ENCODE measurements at regions not wholly inside any gene's neighbourhood (a gene's known extent, or its start where the extent isn't known, plus 50 kb on each side); places are given as distances from the start of the nearest gene placed in this dataset.
"Not testable (repeated sequence)": the region's sequence is repeated elsewhere in the genome, so short reads cannot be mapped to it uniquely, and the experiment has no call there.

DNA sequence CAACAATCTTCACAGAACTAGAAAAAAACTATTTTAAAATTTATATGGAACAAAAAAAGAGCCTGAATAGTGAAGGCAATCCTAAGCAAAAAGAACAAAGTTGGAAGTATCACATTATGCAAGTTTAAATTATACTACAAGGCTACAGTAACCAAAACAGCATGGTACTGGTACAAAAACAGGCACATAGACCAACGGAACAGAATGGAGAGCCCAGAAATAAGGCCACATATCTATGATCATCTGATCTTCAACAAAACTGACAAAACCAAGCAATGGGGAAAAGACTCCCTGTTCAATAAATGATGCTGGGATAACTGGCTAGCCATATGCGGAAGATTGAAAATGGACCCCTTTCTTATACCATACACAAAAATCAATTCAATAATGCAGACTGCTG is 74.4 kb upstream of the RTN4 start:
- not testable (repeated sequence) for DNase-seq (ENCODE audit: low read depth)

DNA sequence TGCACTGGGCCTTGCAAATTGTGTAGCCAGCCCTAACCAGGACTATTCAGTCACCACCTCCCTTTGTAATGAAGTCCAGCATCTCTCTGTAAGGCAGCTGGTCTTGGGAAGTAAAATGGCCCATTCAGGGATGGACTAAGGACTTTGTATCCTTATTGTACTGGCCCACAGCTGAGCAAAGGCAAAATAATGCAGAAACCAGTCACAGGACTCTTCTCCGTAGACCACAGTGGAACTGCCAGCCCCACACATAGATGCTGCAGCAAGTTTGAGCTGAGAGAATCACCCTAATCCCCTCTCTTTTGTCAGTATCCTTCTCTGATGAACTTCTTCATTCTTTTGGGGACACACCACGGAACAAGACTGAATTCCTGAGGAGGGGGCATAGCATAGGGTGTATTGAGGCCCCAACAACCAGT is 73.6 kb upstream of the RTN4 start:
- no peak for DNase-seq (ENCODE audit: low read depth)

DNA sequence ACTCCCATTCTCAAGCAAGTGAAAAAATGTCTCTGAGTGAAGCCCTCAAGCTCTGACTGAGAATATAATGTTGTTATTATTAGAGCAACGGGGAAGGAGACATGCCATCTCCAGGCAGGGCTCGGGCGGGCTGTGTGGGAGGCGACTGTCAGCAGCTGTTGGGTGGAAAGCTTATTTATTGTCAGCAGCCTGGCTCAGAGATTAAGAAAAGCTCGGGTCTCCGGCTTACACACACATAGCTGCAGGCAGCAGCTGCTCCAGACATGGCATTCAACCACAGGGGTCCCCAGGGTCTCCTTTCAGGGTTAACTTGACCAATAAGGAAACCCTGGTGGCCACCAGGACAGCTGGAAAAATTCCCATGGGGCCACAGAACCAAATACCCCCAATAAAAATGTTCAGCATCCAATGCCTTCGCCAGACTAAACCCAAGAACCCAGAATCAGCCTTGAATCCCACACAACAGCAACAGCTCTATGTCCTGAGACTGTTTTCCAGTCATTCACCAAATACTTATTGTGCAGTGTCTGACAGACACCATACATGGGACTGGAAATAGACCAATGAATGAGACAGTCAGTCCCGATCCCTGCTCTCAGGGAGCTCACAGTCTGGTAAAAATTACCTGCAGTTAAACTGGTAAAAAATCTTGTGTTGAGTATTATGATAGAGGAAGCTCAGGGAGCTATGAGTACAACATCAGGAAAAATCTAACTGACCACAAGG is 70.5 kb upstream of the RTN4 start:
- no peak for DNase-seq (ENCODE audit: low read depth)

DNA sequence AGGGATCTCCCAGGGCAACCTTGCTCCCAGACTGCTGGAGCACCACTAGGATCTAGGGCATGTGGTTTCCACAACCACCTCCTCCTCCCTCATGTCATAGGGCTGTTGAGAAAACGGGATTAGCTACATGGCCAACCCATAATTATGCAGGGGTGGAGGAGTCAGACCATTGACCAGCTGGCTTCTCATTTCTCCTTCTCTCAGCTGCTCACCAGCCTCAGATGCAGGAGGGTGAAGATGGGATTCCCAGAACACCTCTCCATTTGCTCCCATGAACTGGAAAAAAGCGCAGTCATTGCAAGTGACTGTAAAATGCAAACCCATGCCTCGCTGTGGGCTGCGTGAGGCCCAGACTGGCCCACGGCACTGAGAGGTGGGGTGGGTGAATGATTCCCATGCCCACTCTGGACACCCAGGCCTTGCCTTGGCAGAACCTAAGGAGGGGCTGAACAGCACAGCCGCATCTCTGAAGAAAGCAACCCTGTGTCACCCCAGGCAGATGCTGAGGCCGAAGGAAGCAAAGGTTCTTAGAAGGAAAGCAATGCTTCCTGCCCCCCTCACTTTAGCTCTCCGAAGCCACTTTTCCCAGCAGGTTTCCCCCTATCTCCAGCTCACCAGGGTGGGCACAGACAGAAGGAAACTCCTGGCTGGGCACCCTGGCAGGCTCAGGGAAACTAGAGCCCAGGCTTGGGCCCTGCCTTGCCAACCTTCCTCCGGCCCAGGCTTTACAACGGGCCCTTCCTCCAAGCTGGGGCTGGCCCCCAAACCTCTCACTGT is 69.6 kb upstream of the RTN4 start:
- peak; percentile 73 for DNase-seq (ENCODE audit: low read depth)

DNA sequence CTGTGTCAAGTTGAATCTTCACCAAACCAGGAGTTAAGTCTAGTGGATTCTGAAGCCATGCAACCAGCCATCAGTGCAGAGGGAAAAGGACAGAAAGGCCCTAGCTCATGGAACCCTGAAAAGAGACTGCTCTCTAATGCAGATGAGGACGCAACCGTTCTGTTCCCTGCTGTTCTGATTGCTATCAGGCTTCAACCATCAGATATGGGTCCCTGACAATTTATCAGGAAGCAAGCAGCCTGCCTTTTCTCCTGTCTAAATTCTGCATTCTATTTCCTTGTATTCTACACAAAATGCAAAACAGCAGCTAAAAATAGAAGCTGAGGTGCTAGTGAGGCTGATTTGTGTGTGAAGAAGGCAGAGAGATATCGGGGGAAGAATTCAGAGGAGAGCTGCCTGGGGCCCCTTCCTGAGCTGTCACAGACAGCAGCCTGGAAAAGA is 68.4 kb upstream of the RTN4 start:
- no peak for DNase-seq (ENCODE audit: low read depth)

DNA sequence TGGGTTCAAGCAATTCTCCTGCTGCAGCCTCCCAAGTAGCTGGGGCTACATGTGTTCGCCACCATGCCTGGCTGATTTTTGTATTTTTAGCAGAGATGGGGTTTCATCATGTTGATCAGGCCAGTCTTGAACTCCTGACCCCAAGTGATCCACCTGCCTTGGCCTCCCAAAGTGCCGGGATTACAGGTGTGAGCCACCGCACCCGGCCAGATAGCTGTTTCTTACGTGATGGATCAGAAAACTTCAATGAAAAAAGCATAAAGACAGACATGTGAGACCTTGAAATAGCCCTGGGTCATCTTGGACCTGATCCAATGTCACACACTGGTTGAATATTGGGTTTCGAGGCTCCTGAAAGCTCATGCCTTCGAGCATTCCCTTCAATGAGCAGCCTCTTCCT is 66.7 kb upstream of the RTN4 start:
- DNase-seq (ENCODE audit: low read depth), result no peak

DNA sequence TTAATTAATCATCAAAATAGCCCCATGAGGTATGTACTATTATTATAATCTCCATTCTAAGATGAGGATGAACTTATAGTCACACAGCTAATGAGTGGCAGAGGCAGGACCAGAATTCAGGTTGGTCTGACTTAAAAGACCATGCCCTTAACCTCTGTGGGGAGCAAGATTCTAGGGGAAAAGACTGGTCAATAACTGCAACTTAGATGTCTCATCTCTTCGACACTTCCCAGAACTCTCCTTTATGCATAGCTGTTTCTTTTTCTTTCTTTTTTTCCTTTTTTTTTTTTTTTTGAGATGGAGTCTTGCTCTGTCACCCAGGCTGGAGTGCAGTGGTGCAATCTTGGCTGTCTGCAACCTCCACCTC is 66.3 kb upstream of the RTN4 start:
- DNase-seq (ENCODE audit: low read depth), result no peak

DNA sequence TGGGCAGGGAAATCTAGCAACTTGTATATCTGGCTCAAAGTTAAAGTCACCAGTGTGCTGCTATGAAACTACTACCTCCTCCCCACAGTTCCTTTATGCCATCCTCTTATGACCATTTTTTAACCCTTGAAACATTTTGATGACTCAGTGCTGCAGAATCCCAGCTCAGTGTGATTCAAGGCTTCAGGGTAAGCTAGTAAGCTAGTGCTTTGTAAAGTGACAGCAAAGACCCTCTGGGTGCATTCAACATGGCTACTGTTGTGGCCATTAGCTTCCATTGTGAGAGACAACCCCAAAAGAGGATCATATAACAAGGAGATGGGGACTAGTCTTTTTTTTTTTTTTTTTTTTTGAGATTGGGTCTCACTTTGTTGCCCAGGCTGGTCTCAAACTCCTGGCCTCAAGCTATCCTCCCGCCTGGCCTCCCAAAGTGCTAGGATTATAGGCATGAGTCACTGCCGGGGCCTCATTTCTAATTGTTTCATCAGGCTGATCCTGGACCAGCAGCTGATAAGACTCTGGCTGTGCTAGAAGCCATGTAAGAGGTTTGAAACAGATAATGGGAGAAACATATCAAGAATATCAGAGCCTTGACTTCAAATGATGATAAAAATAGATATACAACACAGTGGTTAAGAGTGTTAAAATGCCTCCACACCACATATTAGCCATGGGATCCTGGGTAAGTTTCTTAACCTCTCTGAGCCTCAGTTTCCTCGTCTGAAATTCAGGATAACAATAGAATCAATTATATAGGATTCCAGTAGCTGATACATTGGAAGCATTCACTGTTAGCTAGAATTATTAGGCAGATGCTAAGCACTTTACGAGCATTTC is 65.7 kb upstream of the RTN4 start:
- DNase-seq (ENCODE audit: low read depth), result peak; percentile 24

DNA sequence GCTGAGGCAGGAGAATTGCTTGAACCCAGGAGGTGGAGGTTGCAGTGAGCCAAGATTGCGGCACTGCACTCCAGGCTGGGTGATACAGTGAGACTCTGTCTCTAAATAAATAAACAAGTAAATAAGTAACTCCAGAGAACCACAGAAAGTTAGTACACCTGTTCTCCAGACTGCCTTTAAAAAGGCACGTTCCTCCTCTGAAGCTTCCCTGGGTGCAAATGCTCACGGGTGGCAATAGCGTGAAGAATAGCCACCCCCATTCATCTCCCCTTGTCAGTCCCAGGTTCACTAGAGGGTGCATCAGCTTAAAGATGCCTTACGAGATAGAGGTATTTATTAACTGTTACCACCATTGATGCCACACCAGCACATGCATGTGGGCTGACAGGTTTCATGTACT is 64.3 kb upstream of the RTN4 start:
- no peak for DNase-seq (ENCODE audit: low read depth)

DNA sequence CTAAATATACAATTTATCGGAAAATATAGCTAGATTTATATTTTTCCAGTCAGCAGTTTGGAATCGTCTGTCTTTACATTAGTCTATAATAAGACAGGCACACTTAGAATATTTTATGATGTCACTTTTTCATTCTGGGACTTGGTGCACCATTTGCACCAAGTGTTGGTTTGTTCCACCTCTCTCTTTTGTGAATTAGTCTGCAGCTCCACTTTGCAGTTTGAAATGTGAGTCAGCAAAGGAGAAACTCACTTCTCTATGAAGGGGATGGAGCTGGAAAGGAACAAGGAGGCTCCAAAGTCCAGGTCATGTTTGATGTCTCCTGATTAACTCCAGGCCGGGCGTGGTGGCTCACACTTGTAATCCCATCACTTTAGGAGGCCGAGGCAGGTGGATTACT is 63.8 kb upstream of the RTN4 start:
- DNase-seq (ENCODE audit: low read depth), result no peak

DNA sequence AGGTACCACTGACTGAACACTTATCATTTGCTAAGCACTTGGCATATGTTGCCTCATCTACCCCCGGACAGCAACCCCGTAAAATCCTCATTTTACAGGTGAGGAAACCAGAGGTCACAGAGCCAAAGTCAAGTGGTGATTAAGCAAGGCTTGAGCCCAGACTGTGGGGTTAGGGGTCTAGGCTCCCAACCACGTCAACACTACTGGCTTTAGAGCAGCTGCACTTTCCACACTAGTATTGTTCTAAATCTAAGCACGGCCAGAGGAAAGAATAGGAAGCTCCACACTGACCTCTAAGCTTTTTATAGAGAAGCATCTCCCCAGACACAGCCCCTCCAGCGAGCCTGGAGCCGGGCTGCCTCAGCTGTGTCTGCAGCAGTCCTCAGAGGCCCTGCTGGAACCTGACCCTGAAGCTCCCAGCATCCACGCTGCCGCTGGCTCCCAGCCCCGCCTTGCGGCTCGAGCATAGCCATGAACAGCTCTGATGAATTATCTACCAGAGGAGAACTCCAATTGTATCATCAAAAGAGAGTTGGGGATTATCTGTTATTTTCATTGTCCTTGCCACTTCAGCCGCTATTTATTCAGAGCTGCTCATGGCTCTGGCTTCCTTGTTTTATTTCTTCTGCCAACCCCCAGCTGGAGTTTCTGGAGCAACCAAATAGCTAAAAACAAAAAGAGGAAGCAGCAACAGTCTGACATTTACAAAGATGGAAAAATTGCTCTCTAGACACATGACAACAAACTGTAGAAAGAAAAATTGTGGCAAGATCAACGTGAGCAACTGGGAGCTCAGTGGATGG is 62.2 kb upstream of the RTN4 start:
- peak; percentile 75 for DNase-seq (ENCODE audit: low read depth)

DNA sequence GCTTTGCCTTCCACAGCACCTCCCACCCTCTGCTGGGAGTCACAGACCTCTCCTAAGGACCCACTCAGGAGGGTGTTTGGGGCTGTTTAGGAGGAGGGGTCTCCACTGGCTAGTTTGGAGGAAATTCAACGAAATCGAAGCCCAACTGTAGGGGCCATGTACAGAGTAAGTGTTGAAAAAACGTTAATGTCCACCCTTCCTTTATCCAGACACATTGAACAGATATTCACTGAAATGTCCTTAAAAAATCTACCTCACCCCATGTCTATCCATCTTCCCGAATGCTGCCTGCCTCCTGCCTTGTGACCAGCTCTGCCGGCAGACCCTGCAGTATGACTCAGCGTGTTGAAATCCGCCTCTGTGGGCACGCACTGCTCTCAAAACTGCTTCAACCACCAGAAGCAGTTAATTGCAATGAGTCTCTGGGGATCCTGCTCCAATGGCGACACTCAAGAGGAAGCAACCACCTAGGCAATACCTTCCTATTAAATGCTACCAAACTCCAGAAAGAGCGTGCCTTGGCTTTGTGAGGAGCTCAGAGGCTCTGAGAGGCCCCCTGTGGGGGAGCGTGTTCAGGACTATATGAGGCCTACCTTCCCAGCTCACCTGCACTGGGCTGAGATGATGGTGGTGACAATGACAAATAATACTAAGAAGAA is 61.4 kb upstream of the RTN4 start:
- peak; percentile 95 for DNase-seq (ENCODE audit: low read depth)

DNA sequence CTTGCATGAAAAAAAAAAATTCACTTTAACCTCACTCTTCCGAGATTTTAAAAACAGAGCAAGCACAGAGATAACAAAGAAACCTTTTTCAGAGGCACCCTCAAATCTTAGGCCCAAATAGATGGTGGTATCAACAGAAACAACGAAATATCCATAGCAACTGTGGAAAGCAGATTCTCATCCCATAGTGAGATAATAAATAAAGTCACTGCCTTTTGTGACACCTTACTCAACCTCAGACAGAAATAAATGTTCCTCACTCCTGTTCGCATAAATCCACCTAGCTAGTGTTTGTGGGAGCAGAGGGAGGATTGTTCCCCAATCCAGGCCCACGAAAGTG is 60.9 kb upstream of the RTN4 start:
- no peak for DNase-seq (ENCODE audit: low read depth)

DNA sequence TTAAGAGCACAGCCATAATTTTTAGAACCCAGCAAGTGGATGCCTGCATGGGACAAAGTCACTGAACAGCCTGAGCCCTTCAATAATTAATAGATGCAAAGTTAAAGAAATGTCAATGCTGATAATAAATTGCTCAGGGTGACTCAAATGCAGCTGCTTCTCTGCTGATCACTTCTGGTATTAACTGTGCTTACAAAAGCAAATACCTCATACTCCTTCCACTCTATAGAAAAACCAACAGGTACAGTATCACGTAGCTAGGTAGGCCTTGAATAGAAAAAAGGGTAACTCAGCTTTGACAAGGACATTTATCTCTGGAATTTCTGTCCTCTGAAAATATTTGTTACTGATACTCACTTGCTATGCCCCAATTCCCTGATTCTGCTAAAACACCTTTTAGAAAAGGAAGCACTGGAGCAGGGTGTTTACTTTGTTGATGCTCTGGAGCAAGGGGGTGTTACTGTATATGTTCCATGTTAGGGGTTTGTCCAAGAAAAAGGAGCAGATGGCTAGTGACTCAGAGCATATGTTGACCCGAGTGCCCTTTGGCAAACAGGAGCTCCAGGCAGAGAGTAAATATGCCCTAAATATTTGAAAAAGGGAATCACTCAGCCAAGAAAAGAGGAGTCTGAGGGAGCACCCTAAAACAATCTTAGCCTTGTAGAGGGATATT is 59.1 kb upstream of the RTN4 start:
- DNase-seq (ENCODE audit: low read depth), result peak; percentile 70

DNA sequence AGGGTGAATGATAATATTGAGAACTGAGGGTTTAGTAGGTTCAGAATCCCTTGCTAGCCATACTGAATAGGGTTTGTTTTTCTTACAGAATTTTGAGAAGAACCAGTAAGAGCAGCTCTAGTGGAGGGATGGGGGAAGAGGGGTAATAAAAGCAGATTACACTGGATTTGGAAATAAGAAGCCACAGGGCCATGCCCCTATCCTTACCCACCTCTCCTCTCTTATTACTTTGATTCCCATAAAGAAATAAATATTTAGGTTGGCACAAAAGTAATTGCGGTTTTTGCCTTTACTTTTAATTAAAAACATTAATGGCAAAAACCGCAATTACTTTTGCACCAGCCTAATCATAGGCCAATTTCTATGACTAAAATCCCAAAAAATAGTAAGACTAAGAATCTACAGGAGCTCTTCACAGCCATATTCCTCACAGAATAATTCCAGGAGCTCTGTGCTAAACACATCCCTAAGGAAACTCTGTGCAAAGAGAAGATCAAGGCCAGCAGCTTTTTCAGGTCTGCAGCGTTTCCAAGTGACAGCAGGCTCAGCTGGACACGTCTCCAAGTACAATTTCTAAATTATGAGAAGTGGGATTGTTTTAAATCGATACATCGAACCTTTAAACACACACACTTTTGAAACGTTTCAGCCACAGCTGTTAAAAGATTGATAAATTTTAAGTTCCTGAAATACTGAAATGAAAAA is 58.4 kb upstream of the RTN4 start:
- DNase-seq (ENCODE audit: low read depth), result peak; percentile 68

DNA sequence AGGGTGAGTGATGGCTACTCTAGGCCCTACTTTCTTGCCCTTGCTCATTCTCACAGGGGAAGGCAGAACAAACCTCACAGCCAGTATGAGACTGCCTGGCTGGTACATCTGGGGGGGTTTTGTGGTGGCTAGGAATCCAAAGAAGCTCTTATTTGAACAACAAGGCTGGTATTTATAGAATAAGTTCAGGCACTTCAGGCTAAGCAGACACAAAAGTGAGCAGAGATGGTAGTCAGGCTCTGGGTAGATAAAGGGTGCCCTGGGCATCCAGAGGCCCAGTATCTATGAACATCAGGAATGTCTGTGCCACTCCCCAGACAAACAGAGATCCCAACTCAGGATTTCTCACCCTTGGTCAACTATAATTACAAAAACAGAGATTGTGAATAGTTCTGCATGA is 57.2 kb upstream of the RTN4 start:
- peak; percentile 41 for DNase-seq (ENCODE audit: low read depth)

DNA sequence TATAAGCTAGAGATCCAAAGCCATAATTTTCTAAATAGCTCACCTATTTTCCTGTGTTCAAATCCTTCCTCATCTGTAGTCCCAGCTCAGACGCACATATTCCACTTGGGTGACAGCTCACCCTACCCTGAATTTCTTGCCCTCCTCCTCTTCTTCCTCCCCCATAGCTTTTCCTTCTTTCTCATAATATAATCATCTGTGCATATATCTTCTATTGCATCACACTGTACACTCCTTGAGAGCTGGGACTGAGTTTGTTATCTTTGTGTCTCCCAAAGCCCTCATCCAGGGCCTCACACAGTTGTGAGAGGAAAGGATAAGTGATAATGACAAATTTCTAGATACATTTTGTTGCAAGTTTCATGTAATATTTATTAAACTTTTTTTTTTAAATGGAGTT is 55.9 kb upstream of the RTN4 start:
- no peak for DNase-seq (ENCODE audit: low read depth)

DNA sequence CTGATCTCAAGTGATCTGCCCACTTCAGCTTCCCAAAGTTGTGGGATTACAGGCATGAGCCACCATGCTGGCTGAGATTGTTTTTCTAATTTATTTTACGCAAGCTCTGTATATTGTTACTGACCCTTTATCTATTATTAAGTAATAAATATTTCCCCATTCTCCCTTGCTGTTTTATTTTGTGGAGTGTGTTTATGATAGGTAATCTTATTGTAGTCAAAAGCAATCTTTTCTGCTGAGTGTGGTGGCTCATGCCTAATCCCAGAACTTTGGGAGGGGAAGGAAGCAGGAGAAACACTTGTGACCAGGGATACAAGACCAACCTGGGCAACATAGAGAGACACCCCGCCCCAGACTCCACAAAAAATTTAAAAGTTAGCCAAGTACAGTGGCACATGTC is 55.2 kb upstream of the RTN4 start:
- no peak for DNase-seq (ENCODE audit: low read depth)

DNA sequence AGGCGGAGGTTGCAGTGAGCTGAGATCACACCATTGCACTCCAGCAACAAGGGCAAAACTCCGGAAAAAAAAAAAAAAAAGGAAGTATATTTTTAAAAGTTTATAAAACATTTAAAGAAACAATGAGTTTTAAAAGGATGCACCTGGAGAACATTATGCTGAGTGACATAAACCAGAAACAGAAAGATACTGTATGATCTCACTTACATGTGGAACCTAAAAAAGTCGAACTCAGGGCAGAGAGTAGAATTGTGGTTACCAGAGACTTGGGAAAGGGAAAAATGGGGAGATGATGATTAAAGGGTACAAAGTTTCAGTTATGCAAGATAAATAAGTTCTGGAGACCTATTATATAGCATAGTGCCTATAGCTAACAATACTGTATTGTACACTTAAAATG is 52.8 kb upstream of the RTN4 start:
- DNase-seq (ENCODE audit: low read depth), result no peak

DNA sequence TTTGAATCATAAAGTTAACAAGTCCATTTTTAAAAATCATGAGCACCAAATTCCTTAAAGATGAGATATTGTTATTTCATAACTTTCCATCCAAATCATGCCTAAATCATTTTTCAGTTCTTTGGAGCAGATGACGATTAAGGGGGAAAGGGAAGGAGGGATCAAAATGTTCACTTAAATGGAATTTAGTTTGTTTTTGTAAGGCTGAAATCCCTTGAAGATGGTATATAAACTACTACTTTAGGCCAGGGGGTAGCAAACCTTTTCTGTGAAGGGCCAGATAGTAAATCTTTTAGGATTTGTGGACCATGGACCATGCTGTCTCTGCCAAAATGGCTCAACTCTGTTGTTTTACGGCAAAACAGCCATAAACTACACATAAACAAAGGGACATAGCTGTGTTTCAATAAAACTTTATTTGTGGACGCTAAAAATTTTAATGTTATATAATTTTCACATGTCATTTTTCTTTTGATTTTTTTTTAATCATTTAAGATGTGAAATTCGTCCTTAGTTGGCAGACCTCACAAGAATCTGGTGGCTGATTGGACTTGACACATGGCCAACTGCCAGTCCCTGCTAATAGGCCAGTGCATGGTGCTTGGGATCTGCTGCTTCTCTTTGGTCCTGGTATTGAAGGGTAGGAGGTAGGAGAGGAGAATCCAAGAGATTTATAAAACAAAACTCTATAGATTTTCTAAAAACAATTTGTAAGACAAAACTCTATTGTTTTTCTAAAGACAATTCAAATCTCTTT is 52.0 kb upstream of the RTN4 start:
- peak; percentile 91 for DNase-seq (ENCODE audit: low read depth)
